Thoracic aorta (tissue), 2 donors: ENCODE measurements at regions not wholly inside any gene's neighbourhood (a gene's known extent, or its start where the extent isn't known, plus 50 kb on each side); places are given as distances from the start of the nearest gene placed in this dataset.

ENCODE experiments used
- ATAC-seq: fragments of 150-250 bp; one replicate; pipeline ENCODE4 v1.8.0; 2017; ENCODE audit warnings: low read depth; ENCODE audit not compliant: insufficient number of reproducible peaks, low FRiP score
- DNase-seq: peaks from one replicate; pipeline ENCODE4 v3.0.0-alpha.2; 2020; ENCODE audit warnings: low spot score
- H3K27ac ChIP-seq, 2 donors: fragments of 200-600 bp; sonication (generic); 1 replicate in 1 of 2; 2 replicates in 1 of 2; pipeline ENCODE4 v1.5.1; 2016; ENCODE audit warnings: mild to moderate bottlenecking in 2 of 2, moderate library complexity in 2 of 2
- H3K27me3 ChIP-seq: fragments of 200-600 bp; sonication (generic); replicated peaks from 2 replicates; pipeline ENCODE4 v1.6.0; 2016; ENCODE audit warnings: mild to moderate bottlenecking; ENCODE audit not compliant: insufficient read depth
- H3K36me3 ChIP-seq: fragments of 200-600 bp; sonication (generic); one replicate; pipeline ENCODE4 v1.5.1; 2016
- H3K4me1 ChIP-seq, 2 donors: fragments of 200-600 bp; sonication (generic); 1 replicate in 1 of 2; 2 replicates in 1 of 2; pipeline versions ENCODE4 v1.5.1 to v1.6.0; 2016; ENCODE audit warnings: low read depth in 2 of 2, mild to moderate bottlenecking in 1 of 2; ENCODE audit not compliant: control insufficient read depth in 1 of 2
- H3K4me3 ChIP-seq: fragments of 200-600 bp; sonication (generic); 2 replicates; pipeline ENCODE4 v1.5.1; 2016; ENCODE audit warnings: mild to moderate bottlenecking
- H3K9me3 ChIP-seq: fragments of 200-600 bp; sonication (generic); 2 replicates; pipeline ENCODE4 v1.5.1; 2016
- TF ChIP-seq, protein P1 (sequence below): fragments of 200-600 bp; sonication (generic); IDR thresholded peaks from one replicate; pipeline ENCODE4 v1.5.1; 2019; ENCODE audit warnings: antibody characterized with exemption

- no peak overlapping the region for H3K4me3 ChIP-seq
- no peaks in the 10 kb centered on the region for H3K36me3 ChIP-seq
- no peak overlapping the region for H3K27ac ChIP-seq
- DNase-seq: no peak
- no peaks in the 10 kb centered on the region for H3K27me3 ChIP-seq
- no peak for ATAC-seq
- TF ChIP-seq, protein P1, sequence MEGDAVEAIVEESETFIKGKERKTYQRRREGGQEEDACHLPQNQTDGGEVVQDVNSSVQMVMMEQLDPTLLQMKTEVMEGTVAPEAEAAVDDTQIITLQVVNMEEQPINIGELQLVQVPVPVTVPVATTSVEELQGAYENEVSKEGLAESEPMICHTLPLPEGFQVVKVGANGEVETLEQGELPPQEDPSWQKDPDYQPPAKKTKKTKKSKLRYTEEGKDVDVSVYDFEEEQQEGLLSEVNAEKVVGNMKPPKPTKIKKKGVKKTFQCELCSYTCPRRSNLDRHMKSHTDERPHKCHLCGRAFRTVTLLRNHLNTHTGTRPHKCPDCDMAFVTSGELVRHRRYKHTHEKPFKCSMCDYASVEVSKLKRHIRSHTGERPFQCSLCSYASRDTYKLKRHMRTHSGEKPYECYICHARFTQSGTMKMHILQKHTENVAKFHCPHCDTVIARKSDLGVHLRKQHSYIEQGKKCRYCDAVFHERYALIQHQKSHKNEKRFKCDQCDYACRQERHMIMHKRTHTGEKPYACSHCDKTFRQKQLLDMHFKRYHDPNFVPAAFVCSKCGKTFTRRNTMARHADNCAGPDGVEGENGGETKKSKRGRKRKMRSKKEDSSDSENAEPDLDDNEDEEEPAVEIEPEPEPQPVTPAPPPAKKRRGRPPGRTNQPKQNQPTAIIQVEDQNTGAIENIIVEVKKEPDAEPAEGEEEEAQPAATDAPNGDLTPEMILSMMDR: no peak
- H3K9me3 ChIP-seq: no peaks in the 10 kb centered on the region
- H3K4me1 ChIP-seq: no peaks in the 10 kb centered on the region
These were observed 262.3 kb downstream of the TRIB2 start for GRCh38 chr2:12979066-12979465.

DNA sequence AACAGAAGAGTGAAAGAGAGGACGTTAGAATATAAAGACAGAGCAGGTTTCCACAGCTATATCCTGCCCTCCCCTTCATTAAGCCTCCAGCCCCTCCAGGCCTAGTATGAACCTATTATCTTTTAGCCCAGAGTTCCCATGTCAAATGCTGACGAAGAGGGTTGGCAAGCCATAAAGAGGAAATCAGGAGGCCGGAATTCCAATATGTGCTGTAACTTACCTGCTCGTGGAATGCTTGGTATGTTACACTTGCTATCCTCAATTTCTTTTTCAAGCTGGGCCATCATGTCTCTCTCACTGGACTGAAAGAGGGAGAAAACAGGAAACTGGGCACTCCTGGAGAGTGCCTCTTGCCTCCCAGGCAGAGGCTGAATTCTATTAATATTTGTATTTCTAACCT lies 264.1 kb downstream of the TRIB2 start:
- Histone ChIP-seq H3K27me3 (no peaks in the 10 kb centered on the region), H3K27ac (no peak overlapping the region)
- ATAC-seq: no peak

GRCh38 chr2:12982149-12982584 lies 265.4 kb downstream of the TRIB2 start:
- no peaks in the 10 kb centered on the region for H3K4me1 ChIP-seq
- no peaks in the 10 kb centered on the region for H3K27me3 ChIP-seq
- ATAC-seq: no peak
- no peaks in the 10 kb centered on the region for H3K9me3 ChIP-seq
- no peaks in the 10 kb centered on the region for H3K36me3 ChIP-seq
- H3K4me3 ChIP-seq: no peak overlapping the region
- TF ChIP-seq, protein P1: no peak
- no peak overlapping the region for H3K27ac ChIP-seq
- no peak for DNase-seq

More for the DNA sequence above, 264.1 kb downstream of the TRIB2 start:
- Histone ChIP-seq H3K9me3 (no peaks in the 10 kb centered on the region), H3K4me1 (no peaks in the 10 kb centered on the region), H3K36me3 (no peaks in the 10 kb centered on the region), H3K4me3 (no peak overlapping the region)
- TF ChIP-seq, protein P1: no peak
- no peak for DNase-seq

GRCh38 chr2:12987246-12987645 lies 270.5 kb downstream of the TRIB2 start:
- no peak for ATAC-seq
- TF ChIP-seq, protein P1: no peak
- Histone ChIP-seq H3K9me3 (no peaks in the 10 kb centered on the region), H3K27me3 (no peaks in the 10 kb centered on the region), H3K36me3 (no peaks in the 10 kb centered on the region), H3K4me3 (no peak overlapping the region), H3K4me1 (no peaks in the 10 kb centered on the region), H3K27ac (no peak overlapping the region)
- DNase-seq: no peak

DNA sequence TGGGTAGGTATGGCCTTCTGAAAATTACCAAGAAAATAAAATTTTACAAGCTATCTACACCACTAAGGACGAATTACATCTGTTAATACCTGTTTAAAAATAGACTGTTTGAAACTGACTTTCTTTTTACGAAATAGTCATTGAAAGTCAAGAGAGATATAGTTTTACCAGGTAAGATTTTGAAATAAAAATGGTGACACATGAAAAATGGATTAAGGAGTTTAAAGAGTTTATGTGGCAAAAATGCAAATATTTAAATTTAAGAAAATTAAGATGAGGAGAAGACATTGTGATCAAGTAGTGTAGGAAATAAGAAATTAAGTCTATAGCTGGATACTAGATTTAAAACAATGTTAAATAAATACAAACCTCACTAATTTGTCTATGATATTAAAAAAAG lies 271.5 kb downstream of the TRIB2 start:
- TF ChIP-seq, protein P1: no peak

More for the DNA sequence above, 271.5 kb downstream of the TRIB2 start:
- no peaks in the 10 kb centered on the region for H3K36me3 ChIP-seq
- H3K4me3 ChIP-seq: no peak overlapping the region
- ATAC-seq: no peak
- no peak for DNase-seq
- no peaks in the 10 kb centered on the region for H3K9me3 ChIP-seq
- H3K27me3 ChIP-seq: no peaks in the 10 kb centered on the region
- no peak overlapping the region for H3K27ac ChIP-seq
- H3K4me1 ChIP-seq: no peaks in the 10 kb centered on the region
